MM.1S (cell line): ENCODE measurements at regions not wholly inside any gene's neighbourhood (a gene's known extent, or its start where the extent isn't known, plus 50 kb on each side); places are given as distances from the start of the nearest gene placed in this dataset.

Source experiments
- EZH2 ChIP-seq: fragments of 300-600 bp; sonication (generic); optimal IDR thresholded peaks from 2 replicates; pipeline ENCODE3; 2017; ENCODE audit warnings: low read depth, mild to moderate bottlenecking, antibody characterized with exemption, low read length, mixed read lengths
- TF ChIP-seq, protein P1 (sequence below): fragments of 300-600 bp; sonication (generic); IDR thresholded peaks from 2 replicates; pipeline ENCODE4 v1.5.1; 2016; ENCODE audit warnings: antibody characterized with exemption, low read length, mixed read lengths

DNA sequence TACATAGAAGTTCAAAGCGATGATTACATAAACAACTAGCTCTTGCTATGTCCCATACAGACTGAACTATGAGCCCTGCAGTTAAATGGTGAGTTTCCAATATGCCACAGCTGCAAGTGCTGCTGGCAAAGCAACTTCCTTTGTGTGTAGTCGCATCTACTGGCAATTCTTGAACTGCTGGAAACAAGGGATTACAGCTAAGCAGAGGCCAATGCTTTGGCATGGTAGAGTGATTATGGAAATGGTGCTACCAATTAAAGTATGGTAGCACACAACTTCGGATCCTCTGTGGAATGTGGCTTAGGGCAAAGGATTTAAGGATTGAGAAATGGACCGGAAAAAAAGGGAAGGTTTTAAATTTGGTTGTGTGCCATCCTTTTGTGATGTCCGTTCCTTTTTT, 856.6 kb downstream of the MAT2B start:
- TF ChIP-seq EZH2: no peak
- TF ChIP-seq, protein P1, sequence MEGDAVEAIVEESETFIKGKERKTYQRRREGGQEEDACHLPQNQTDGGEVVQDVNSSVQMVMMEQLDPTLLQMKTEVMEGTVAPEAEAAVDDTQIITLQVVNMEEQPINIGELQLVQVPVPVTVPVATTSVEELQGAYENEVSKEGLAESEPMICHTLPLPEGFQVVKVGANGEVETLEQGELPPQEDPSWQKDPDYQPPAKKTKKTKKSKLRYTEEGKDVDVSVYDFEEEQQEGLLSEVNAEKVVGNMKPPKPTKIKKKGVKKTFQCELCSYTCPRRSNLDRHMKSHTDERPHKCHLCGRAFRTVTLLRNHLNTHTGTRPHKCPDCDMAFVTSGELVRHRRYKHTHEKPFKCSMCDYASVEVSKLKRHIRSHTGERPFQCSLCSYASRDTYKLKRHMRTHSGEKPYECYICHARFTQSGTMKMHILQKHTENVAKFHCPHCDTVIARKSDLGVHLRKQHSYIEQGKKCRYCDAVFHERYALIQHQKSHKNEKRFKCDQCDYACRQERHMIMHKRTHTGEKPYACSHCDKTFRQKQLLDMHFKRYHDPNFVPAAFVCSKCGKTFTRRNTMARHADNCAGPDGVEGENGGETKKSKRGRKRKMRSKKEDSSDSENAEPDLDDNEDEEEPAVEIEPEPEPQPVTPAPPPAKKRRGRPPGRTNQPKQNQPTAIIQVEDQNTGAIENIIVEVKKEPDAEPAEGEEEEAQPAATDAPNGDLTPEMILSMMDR: no peak
